HFFc6 (cell line): ENCODE measurements at regions not wholly inside any gene's neighbourhood (a gene's known extent, or its start where the extent isn't known, plus 50 kb on each side); places are given as distances from the start of the nearest gene placed in this dataset.
A peak's percentile ranks its signal among the peaks of the same experiment; 100 is the strongest.
"Not testable (repeated sequence)": the region's sequence is repeated elsewhere in the genome, so short reads cannot be mapped to it uniquely, and the experiment has no call there.

ENCODE experiments used
- DNase-seq: peaks from one replicate; pipeline ENCODE4 v3.0.0-alpha.2; 2018
- H3K27ac Mint-ChIP-seq: 2 replicates; pipeline ENCODE4 v1.8.0; 2020; ENCODE audit warnings: mild to moderate bottlenecking, mixed read lengths
- H3K27me3 Mint-ChIP-seq: 2 replicates; pipeline ENCODE4 v1.8.0; 2021; ENCODE audit warnings: mild to moderate bottlenecking, moderate library complexity, mixed read lengths; ENCODE audit not compliant: insufficient read depth
- H3K36me3 Mint-ChIP-seq: 2 replicates; pipeline ENCODE4 v1.8.0; 2021; ENCODE audit warnings: low read depth, mixed read lengths
- H3K4me1 Mint-ChIP-seq: 2 replicates; pipeline ENCODE4 v1.8.0; 2020; ENCODE audit warnings: low read depth, mixed read lengths
- H3K4me3 Mint-ChIP-seq: 2 replicates; pipeline ENCODE4 v1.8.0; 2020; ENCODE audit warnings: mild to moderate bottlenecking, moderate library complexity, mixed read lengths
- H3K9me3 Mint-ChIP-seq: 2 replicates; pipeline ENCODE4 v1.8.0; 2020; ENCODE audit warnings: mild to moderate bottlenecking, mixed read lengths
- TF ChIP-seq, protein P1 (sequence below): fragments of 200-600 bp; sonication (generic); IDR thresholded peaks from 2 replicates; pipeline ENCODE4 v1.5.0; 2021; ENCODE audit warnings: antibody characterized with exemption, mild to moderate bottlenecking

DNA sequence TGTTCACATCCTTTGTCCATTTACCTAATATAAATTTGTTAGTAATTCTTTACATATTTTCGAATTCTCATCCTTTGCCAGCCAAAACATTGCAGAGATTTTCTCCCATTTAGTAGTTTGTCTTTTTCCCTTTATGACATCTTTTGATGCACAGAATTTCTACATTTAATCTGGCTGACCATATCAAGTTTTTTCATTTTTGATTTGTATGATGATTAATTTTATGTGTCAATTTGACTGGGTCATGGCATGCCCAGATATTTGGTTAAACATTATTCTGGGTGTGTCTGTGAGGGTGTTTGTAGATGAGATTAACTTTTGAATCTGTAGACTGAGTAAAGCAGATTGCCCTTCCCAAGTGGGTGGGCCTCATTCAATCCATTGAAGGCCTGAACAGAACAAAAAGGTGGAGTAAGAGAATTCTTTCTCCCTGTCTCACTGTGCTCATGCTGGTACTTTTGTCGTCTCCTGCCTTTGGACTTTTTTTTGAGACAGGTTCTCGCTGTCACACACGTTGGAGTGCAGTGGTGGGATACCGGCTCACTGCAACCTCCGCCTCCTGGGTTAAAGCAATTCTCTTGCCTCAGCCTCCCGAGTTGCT lies 72.1 kb upstream of the EPB41L1 start:
- Mint-ChIP-seq H3K36me3 (peaks cover 5% of the 10 kb centered on the region), H3K27ac (no peak overlapping the region), H3K4me1 (peaks cover 44% of the 10 kb centered on the region), H3K27me3 (peaks cover 5% of the 10 kb centered on the region), H3K4me3 (no peak overlapping the region), H3K9me3 (no peaks in the 10 kb centered on the region; the same call in 1 of the 2 replicates)
- TF ChIP-seq, protein P1, sequence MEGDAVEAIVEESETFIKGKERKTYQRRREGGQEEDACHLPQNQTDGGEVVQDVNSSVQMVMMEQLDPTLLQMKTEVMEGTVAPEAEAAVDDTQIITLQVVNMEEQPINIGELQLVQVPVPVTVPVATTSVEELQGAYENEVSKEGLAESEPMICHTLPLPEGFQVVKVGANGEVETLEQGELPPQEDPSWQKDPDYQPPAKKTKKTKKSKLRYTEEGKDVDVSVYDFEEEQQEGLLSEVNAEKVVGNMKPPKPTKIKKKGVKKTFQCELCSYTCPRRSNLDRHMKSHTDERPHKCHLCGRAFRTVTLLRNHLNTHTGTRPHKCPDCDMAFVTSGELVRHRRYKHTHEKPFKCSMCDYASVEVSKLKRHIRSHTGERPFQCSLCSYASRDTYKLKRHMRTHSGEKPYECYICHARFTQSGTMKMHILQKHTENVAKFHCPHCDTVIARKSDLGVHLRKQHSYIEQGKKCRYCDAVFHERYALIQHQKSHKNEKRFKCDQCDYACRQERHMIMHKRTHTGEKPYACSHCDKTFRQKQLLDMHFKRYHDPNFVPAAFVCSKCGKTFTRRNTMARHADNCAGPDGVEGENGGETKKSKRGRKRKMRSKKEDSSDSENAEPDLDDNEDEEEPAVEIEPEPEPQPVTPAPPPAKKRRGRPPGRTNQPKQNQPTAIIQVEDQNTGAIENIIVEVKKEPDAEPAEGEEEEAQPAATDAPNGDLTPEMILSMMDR: no peak
- no peak for DNase-seq

DNA sequence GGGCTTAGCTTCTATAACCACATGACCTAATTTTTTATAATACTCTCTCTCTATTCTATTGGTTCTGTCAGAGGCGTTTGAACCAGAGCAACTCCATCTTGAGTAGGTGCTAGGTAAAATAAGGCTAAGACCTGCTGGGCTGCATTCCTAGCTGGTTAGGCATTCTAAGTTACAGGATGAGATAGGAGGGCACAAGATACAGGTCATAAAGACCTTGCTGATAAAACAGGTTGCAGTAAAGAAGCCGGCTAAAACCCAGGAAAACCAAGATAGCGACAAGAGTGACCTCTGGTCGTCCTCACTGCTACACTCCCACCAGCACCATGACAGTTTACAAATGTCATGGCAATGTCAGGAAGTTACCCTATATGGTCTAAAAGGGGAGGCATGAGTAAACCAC lies 71.3 kb upstream of the EPB41L1 start:
- not testable (repeated sequence) for DNase-seq, H3K9me3 Mint-ChIP-seq, H3K27ac Mint-ChIP-seq, H3K27me3 Mint-ChIP-seq, H3K36me3 Mint-ChIP-seq, H3K4me3 Mint-ChIP-seq
- peaks cover 50% of the 10 kb centered on the region for H3K4me1 Mint-ChIP-seq

DNA sequence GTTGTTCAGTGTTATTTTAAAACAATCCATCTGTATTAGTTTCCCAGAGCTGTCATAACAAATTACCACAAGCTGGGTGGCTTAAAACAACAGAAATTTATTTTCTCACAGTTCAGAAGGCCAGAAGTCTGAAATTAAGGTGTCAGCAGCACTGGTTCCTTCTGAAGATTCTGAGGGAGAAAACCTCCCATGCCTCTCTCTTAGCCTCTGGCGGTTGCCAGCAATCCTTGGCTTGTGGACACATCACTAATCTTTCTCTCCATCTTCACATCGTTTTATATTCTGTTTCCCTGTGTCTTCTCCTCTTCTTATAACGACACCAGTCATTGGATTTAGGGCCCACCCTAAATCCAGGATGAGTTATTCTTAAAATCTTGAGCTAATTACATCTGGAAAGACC lies 70.2 kb upstream of the EPB41L1 start:
- Mint-ChIP-seq H3K36me3 (peaks cover 5% of the 10 kb centered on the region), H3K27ac (no peak overlapping the region)

DNA sequence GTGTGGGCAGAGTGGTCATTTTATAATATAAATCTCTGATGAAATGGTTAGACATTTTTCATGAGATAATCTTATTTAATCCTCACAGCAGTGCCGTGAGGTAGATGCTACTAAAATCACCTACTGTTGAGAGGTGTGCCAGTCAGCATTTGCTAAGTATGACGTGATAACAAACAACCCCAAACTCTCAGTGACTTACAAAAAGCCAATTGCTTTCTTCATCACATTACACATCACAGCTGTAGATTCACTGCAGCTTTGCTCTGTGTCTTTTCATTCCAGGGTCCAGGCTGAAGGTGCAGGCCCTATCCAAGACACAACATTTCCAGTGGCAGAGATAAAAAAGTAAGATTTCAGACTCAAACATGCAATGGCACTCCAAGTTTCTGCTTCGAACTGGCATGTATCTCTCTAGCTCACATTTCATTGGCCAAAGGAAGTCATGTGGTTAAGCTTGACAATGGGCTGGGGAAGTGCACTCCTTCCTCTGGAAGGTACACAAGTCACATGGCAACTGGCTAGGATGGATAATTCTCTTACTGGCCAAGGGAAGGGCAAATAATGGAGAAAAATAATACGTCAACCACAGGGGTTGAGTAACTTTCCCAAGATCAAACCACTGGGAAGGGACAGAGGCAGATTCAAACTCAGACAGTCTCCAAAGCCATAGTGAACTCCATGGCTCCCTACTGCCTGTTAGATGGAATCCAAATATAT lies 69.5 kb upstream of the EPB41L1 start:
- DNase-seq: no peak
- H3K4me1 Mint-ChIP-seq: peaks cover 42% of the 10 kb centered on the region
- no peak overlapping the region for H3K27ac Mint-ChIP-seq
- peak overlapping the region; percentile 7; the same call in 1 of the 2 replicates for H3K4me3 Mint-ChIP-seq
- peaks cover 5% of the 10 kb centered on the region for H3K36me3 Mint-ChIP-seq
- TF ChIP-seq, protein P1: no peak
- H3K27me3 Mint-ChIP-seq: peaks cover 3% of the 10 kb centered on the region
- no peaks in the 10 kb centered on the region; the same call in 1 of the 2 replicates for H3K9me3 Mint-ChIP-seq

More for the DNA sequence above, 70.2 kb upstream of the EPB41L1 start:
- no peak for DNase-seq
- TF ChIP-seq, protein P1: no peak
- Mint-ChIP-seq H3K4me3 (no peak overlapping the region), H3K27me3 (peaks cover 3% of the 10 kb centered on the region), H3K4me1 (peaks cover 49% of the 10 kb centered on the region), H3K9me3 (no peaks in the 10 kb centered on the region; the same call in 1 of the 2 replicates)

DNA sequence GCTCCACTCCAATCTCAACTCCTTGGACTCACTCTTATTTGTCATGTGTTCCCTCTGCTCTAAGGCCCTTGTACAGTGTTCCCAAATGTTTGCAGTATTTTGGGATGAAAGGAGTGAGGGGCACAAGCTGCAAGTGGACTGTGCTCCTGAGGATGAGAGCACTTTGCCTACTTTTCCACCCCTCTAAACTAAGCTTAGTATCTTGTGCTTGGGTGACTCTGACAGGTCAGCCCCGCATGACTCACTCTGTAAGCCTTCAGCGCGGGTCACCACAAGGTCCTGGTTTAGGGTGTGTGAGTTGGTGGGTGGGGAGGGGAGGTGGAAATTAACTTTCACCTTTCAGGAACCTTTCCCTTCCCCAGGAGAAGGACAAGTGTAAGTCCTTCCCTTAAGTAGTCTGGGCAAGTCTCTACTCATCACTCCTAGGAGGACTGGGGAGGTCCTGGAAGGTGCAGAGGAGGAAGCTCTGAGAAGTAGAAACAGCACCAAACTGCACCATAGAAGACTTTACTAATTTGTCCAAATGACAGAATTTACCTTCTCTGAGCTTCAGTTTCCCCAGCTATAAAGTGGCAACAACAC lies 68.8 kb upstream of the EPB41L1 start:
- Mint-ChIP-seq H3K9me3 (no peaks in the 10 kb centered on the region; the same call in 1 of the 2 replicates), H3K4me1 (peaks cover 39% of the 10 kb centered on the region), H3K36me3 (peaks cover 5% of the 10 kb centered on the region), H3K4me3 (peak overlapping the region; percentile 71), H3K27ac (peak overlapping the region; percentile 69), H3K27me3 (peaks cover 9% of the 10 kb centered on the region)
- DNase-seq: peak; percentile 66
- TF ChIP-seq, protein P1: no peak

DNA sequence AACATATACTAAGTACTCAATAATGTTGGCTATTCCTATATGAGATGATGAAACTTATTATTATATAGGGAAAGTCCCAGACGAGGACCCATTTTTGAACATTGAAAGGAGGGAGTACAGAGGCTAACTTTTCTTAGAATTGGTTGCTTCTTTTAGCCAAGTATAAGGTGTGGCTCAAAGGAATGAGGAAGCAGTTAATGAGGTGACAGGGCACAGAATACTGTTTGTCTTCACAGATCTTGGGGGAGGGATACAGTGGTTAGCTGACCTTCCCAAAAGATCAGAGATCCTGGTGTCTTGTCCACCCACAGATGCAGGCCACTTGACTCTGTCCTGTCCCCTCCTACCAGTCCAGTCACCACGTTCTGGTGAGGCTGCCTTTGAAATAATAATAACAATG lies 67.8 kb upstream of the EPB41L1 start:
- Mint-ChIP-seq H3K27me3 (peaks cover 17% of the 10 kb centered on the region), H3K27ac (peak overlapping the region; percentile 69; the same call in 1 of the 2 replicates), H3K9me3 (no peaks in the 10 kb centered on the region; the same call in 1 of the 2 replicates), H3K4me1 (peaks cover 39% of the 10 kb centered on the region), H3K4me3 (no peak overlapping the region; the same call in 1 of the 2 replicates), H3K36me3 (peaks cover 5% of the 10 kb centered on the region)
- DNase-seq: no peak
- TF ChIP-seq, protein P1: no peak
